Dermis blood vessel endothelial cell (primary cell): ENCODE measurements at regions not wholly inside any gene's neighbourhood (a gene's known extent, or its start where the extent isn't known, plus 50 kb on each side); places are given as distances from the start of the nearest gene placed in this dataset.

Experiments
- DNase-seq: peaks from one replicate; pipeline ENCODE4 v3.0.0; 2010

- no peak for DNase-seq
Measured at GRCh38 chr13:75124415-75124814, 357.6 kb downstream of the TBC1D4 start.

- DNase-seq, result no peak
Measured at GRCh38 chr13:75123428-75123827, 358.5 kb downstream of the TBC1D4 start.

GRCh38 chr13:75120085-75120484, 361.9 kb downstream of the TBC1D4 start:
- DNase-seq, result no peak

GRCh38 chr13:75115171-75115570, 366.8 kb downstream of the TBC1D4 start:
- no peak for DNase-seq

GRCh38 chr13:75103976-75104375, 378.0 kb downstream of the TBC1D4 start:
- DNase-seq, result peak; percentile 18

- no peak for DNase-seq
Measured at GRCh38 chr13:75102001-75102716, 379.8 kb downstream of the TBC1D4 start.

- DNase-seq, result no peak
Measured at GRCh38 chr13:75101348-75101747, 380.6 kb downstream of the TBC1D4 start.

- no peak for DNase-seq
Measured at GRCh38 chr13:75092143-75092542, 389.8 kb downstream of the TBC1D4 start.

- DNase-seq, result no peak
Measured at GRCh38 chr13:75091718-75092117, 390.3 kb downstream of the TBC1D4 start.

GRCh38 chr13:75090872-75091615, 390.9 kb downstream of the TBC1D4 start:
- no peak for DNase-seq

GRCh38 chr13:75088915-75089314, 393.1 kb downstream of the TBC1D4 start:
- DNase-seq, result no peak

- peak; percentile 61 for DNase-seq
Measured at GRCh38 chr13:75079226-75079625, 402.7 kb downstream of the TBC1D4 start.

GRCh38 chr13:75076476-75076875, 405.5 kb downstream of the TBC1D4 start:
- DNase-seq, result peak; percentile 1

- DNase-seq, result no peak
Measured at GRCh38 chr13:75073786-75074185, 408.2 kb downstream of the TBC1D4 start.

GRCh38 chr13:75072891-75073290, 409.1 kb downstream of the TBC1D4 start:
- no peak for DNase-seq

- DNase-seq, result no peak
Measured at GRCh38 chr13:75072368-75072767, 409.6 kb downstream of the TBC1D4 start.

GRCh38 chr13:75071796-75072195, 410.2 kb downstream of the TBC1D4 start:
- DNase-seq, result no peak

GRCh38 chr13:75071395-75071794, 410.6 kb downstream of the TBC1D4 start:
- peak; percentile 30 for DNase-seq

GRCh38 chr13:75061909-75062308, 420.1 kb downstream of the TBC1D4 start:
- no peak for DNase-seq

GRCh38 chr13:75055296-75055695, 426.7 kb downstream of the TBC1D4 start:
- DNase-seq, result no peak

- DNase-seq, result no peak
Measured at GRCh38 chr13:75052616-75053015, 429.4 kb downstream of the TBC1D4 start.

- no peak for DNase-seq
Measured at GRCh38 chr13:75050419-75051046, 431.4 kb downstream of the TBC1D4 start.

GRCh38 chr13:75049735-75050335, 432.1 kb downstream of the TBC1D4 start:
- no peak for DNase-seq
